Hepatocyte (in vitro differentiated cells): ENCODE measurements at regions not wholly inside any gene's neighbourhood (a gene's known extent, or its start where the extent isn't known, plus 50 kb on each side); places are given as distances from the start of the nearest gene placed in this dataset.

Experiments
- EZH2 ChIP-seq: fragments of 200-600 bp; sonication (generic); IDR thresholded peaks from 2 replicates; pipeline ENCODE4 v1.6.1; 2016; ENCODE audit warnings: antibody characterized with exemption, mild to moderate bottlenecking, borderline replicate concordance
- TF ChIP-seq, protein P1 (sequence below): fragments of 200-600 bp; sonication (generic); IDR thresholded peaks from 2 replicates; pipeline ENCODE4 v1.5.1; 2016; ENCODE audit warnings: antibody characterized with exemption, mild to moderate bottlenecking; ENCODE audit not compliant: poor library complexity

DNA sequence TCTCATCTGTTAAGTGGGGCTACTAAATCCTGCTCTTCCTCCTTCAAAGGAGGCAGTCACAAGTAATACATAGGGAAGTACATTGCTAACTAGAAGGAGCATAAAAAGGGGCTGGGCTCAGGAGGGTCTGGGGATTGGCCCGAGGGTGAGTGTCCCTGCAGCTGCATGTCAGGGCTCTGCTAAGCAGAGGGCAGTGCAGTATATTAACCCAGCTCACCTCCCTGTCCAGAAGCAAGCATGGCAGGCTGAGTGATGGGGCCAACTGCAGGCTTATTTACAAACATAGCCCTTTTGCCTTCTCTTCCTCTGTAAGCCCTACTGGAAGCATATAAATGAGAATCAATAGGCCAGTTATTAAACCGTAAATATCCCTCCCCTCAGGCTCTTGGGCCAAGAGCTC is 143.2 kb upstream of the PCBD1 start:
- TF ChIP-seq, protein P1, sequence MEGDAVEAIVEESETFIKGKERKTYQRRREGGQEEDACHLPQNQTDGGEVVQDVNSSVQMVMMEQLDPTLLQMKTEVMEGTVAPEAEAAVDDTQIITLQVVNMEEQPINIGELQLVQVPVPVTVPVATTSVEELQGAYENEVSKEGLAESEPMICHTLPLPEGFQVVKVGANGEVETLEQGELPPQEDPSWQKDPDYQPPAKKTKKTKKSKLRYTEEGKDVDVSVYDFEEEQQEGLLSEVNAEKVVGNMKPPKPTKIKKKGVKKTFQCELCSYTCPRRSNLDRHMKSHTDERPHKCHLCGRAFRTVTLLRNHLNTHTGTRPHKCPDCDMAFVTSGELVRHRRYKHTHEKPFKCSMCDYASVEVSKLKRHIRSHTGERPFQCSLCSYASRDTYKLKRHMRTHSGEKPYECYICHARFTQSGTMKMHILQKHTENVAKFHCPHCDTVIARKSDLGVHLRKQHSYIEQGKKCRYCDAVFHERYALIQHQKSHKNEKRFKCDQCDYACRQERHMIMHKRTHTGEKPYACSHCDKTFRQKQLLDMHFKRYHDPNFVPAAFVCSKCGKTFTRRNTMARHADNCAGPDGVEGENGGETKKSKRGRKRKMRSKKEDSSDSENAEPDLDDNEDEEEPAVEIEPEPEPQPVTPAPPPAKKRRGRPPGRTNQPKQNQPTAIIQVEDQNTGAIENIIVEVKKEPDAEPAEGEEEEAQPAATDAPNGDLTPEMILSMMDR = no peak
- no peak for TF ChIP-seq EZH2
